GM21528 (cell line): ENCODE measurements at regions not wholly inside any gene's neighbourhood (a gene's known extent, or its start where the extent isn't known, plus 50 kb on each side); places are given as distances from the start of the nearest gene placed in this dataset.

Experiments used
- ATAC-seq: cut with Tn5 transposase; IDR thresholded peaks from one replicate; pipeline ENCODE4 v1.9.1; 2021; ENCODE audit warnings: mild to moderate bottlenecking, moderate library complexity; ENCODE audit not compliant: unreplicated experiment, low FRiP score

GRCh38 chr2:12795851-12796250 lies 79.1 kb downstream of the TRIB2 start:
- ATAC-seq: no peak

GRCh38 chr2:12796657-12797056 lies 79.9 kb downstream of the TRIB2 start:
- no peak for ATAC-seq

- ATAC-seq: no peak
These were observed 81.1 kb downstream of the TRIB2 start for GRCh38 chr2:12797815-12798214.

- ATAC-seq: no peak
These were observed 86.9 kb downstream of the TRIB2 start for GRCh38 chr2:12803607-12804006.

- no peak for ATAC-seq
These were observed 87.5 kb downstream of the TRIB2 start for GRCh38 chr2:12804091-12804856.

- ATAC-seq: no peak
These were observed 88.3 kb downstream of the TRIB2 start for GRCh38 chr2:12805033-12805432.

GRCh38 chr2:12806549-12807242 lies 90.0 kb downstream of the TRIB2 start:
- ATAC-seq: no peak

- no peak for ATAC-seq
These were observed 91.4 kb downstream of the TRIB2 start for GRCh38 chr2:12807907-12808810.

- ATAC-seq: no peak
These were observed 92.8 kb downstream of the TRIB2 start for GRCh38 chr2:12809526-12809925.

- ATAC-seq: no peak
These were observed 95.2 kb downstream of the TRIB2 start for GRCh38 chr2:12811916-12812315.

- no peak for ATAC-seq
These were observed 96.4 kb downstream of the TRIB2 start for GRCh38 chr2:12813166-12813565.

- ATAC-seq: no peak
These were observed 99.9 kb downstream of the TRIB2 start for GRCh38 chr2:12816379-12817306.

- ATAC-seq: no peak
These were observed 101.1 kb downstream of the TRIB2 start for GRCh38 chr2:12817870-12818269.

- no peak for ATAC-seq
These were observed 101.8 kb downstream of the TRIB2 start for GRCh38 chr2:12818416-12819102.

- no peak for ATAC-seq
These were observed 102.4 kb downstream of the TRIB2 start for GRCh38 chr2:12819103-12819475.

GRCh38 chr2:12819721-12820120 lies 103.0 kb downstream of the TRIB2 start:
- ATAC-seq: no peak

GRCh38 chr2:12821656-12822055 lies 104.9 kb downstream of the TRIB2 start:
- ATAC-seq: no peak

- ATAC-seq: no peak
These were observed 107.6 kb downstream of the TRIB2 start for GRCh38 chr2:12824351-12824777.

GRCh38 chr2:12824778-12825379 lies 108.1 kb downstream of the TRIB2 start:
- no peak for ATAC-seq
